Ascending aorta (tissue), 2 donors: ENCODE measurements at regions not wholly inside any gene's neighbourhood (a gene's known extent, or its start where the extent isn't known, plus 50 kb on each side); places are given as distances from the start of the nearest gene placed in this dataset.

Experiments used
- DNase-seq, 2 donors: peaks; one replicate each; pipeline ENCODE4 v3.0.0-alpha.2; 2019; ENCODE audit warnings: low spot score in 2 of 2
- H3K27ac ChIP-seq, 2 donors: fragments of 200-600 bp; sonication (generic); one replicate each; pipeline ENCODE4 v1.5.1; 2016 to 2017; ENCODE audit warnings: mild to moderate bottlenecking in 1 of 2
- H3K27me3 ChIP-seq: fragments of 200-600 bp; sonication (generic); one replicate; pipeline ENCODE4 v1.5.1; 2017
- H3K36me3 ChIP-seq, 2 donors: fragments of 200-600 bp; sonication (generic); one replicate each; pipeline ENCODE4 v1.5.1; 2016
- H3K4me1 ChIP-seq, 2 donors: fragments of 200-600 bp; sonication (generic); one replicate each; pipeline ENCODE4 v1.5.1; 2016 to 2017; ENCODE audit warnings: mild to moderate bottlenecking in 1 of 2
- H3K4me3 ChIP-seq, 2 donors: fragments of 200-600 bp; sonication (generic); one replicate each; pipeline ENCODE4 v1.5.1; 2016 to 2017; ENCODE audit warnings: mild to moderate bottlenecking in 1 of 2
- H3K9me3 ChIP-seq, 2 donors: fragments of 200-600 bp; sonication (generic); one replicate each; pipeline ENCODE4 v1.5.1; 2016
- intact Hi-C: fragments of 100-400 bp; cut with DNase I; formaldehyde crosslinking; loops from one replicate; pipeline ENCODE4 v1.15.1; 2023
- TF ChIP-seq, protein P1 (sequence below), 3 experiments: fragments of 200-600 bp in 2 of 3; fragments of 450-650 bp in 1 of 3; sonication (generic) in 2 of 3; IDR thresholded peaks; one replicate each; pipeline ENCODE4 v1.5.1; 2016 to 2019; ENCODE audit warnings: antibody characterized with exemption in 3 of 3, mild to moderate bottlenecking in 1 of 3, moderate library complexity in 1 of 3

- Histone ChIP-seq H3K36me3 (no peaks in the 10 kb centered on the region), H3K27ac (no peak overlapping the region), H3K9me3 (no peaks in the 10 kb centered on the region), H3K4me1 (no peaks in the 10 kb centered on the region), H3K27me3 (no peaks in the 10 kb centered on the region), H3K4me3 (no peak overlapping the region)
- TF ChIP-seq, protein P1, sequence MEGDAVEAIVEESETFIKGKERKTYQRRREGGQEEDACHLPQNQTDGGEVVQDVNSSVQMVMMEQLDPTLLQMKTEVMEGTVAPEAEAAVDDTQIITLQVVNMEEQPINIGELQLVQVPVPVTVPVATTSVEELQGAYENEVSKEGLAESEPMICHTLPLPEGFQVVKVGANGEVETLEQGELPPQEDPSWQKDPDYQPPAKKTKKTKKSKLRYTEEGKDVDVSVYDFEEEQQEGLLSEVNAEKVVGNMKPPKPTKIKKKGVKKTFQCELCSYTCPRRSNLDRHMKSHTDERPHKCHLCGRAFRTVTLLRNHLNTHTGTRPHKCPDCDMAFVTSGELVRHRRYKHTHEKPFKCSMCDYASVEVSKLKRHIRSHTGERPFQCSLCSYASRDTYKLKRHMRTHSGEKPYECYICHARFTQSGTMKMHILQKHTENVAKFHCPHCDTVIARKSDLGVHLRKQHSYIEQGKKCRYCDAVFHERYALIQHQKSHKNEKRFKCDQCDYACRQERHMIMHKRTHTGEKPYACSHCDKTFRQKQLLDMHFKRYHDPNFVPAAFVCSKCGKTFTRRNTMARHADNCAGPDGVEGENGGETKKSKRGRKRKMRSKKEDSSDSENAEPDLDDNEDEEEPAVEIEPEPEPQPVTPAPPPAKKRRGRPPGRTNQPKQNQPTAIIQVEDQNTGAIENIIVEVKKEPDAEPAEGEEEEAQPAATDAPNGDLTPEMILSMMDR (IDR thresholded peaks at IDR 0.05) = no peak
- intact Hi-C loops = no loop called here
- no peak for DNase-seq
Measured at GRCh38 chr10:44520651-44521050, 135.8 kb upstream of the CXCL12 start.

DNA sequence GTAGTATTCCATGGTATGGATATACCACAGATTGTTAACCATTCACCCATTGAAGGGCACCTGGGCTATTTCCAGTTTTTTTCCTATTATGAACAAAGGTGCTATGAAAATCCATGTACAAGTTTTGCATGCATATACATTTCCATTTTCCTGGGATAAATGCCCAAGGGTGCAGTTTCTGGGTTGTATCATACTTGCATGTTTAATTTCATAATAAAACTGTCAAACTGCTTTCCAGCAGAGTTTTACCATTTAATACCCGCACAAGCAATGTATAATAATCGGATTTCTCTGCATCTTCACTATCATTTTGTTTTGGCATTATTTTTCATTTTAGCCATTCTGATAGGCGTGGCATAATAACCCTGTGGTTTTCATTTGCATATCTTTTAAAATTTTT, 154.3 kb upstream of the CXCL12 start:
- no peak for DNase-seq
- TF ChIP-seq, protein P1 (IDR thresholded peaks at IDR 0.05) = no peak
- H3K9me3 ChIP-seq = no peaks in the 10 kb centered on the region
- no peaks in the 10 kb centered on the region for H3K36me3 ChIP-seq
- H3K27ac ChIP-seq = no peak overlapping the region
- H3K27me3 ChIP-seq = no peaks in the 10 kb centered on the region
- intact Hi-C loops = no loop called here
- no peak overlapping the region for H3K4me3 ChIP-seq
- H3K4me1 ChIP-seq = no peaks in the 10 kb centered on the region

- intact Hi-C loops = no loop called here
- Histone ChIP-seq H3K36me3 (no peaks in the 10 kb centered on the region), H3K4me3 (no peak overlapping the region), H3K27me3 (no peaks in the 10 kb centered on the region), H3K4me1 (no peaks in the 10 kb centered on the region), H3K27ac (no peak overlapping the region), H3K9me3 (peaks cover 0 to 13% of the 10 kb centered on the region in 2 donors)
- DNase-seq = no peak
- TF ChIP-seq, protein P1 (IDR thresholded peaks at IDR 0.05) = no peak
Measured at GRCh38 chr10:44552726-44553125, 167.8 kb upstream of the CXCL12 start.

DNA sequence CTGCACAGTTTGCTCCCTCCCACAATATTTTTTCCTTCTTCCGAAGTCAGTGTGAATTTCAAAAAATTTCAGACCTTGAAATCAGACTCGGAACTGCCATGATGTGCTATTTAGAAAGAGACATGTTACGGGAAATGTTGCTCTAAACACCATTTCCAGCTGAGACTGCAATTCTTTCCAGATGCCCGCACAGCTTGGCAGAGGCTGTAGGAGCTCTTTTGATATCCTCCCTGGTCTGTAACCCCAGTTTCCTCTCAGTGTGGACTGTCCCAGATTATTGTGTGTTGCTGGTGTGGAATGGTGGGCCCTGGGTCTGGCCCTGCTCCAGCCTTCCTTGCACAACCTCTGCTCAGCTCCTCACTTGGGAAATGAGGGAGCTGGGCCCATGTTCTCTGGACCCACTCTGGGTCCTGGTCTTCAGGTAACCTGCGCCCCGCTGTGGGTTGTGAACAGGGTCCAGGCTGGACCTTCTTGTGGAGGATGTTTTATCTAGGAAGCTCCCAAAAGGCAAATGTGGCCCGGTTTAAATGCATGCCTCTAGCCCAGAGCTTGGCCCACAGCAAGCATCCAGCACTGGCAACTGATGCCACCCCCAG, 172.8 kb upstream of the CXCL12 start:
- Histone ChIP-seq H3K4me3 (no peak overlapping the region), H3K36me3 (no peaks in the 10 kb centered on the region), H3K9me3 (no peaks in the 10 kb centered on the region), H3K27ac (no peak overlapping the region), H3K4me1 (no peaks in the 10 kb centered on the region), H3K27me3 (no peaks in the 10 kb centered on the region)
- intact Hi-C loops = no loop called here
- TF ChIP-seq, protein P1 (IDR thresholded peaks at IDR 0.05) = no peak
- no peak for DNase-seq

GRCh38 chr10:44558521-44558920, 173.6 kb upstream of the CXCL12 start:
- Histone ChIP-seq H3K27ac (no peak overlapping the region), H3K4me3 (no peak overlapping the region), H3K9me3 (no peaks in the 10 kb centered on the region), H3K4me1 (no peaks in the 10 kb centered on the region), H3K27me3 (no peaks in the 10 kb centered on the region), H3K36me3 (no peaks in the 10 kb centered on the region)
- DNase-seq = no peak
- TF ChIP-seq, protein P1 (IDR thresholded peaks at IDR 0.05) = no peak
- intact Hi-C loops = no loop called here

GRCh38 chr10:44564361-44564760, 179.5 kb upstream of the CXCL12 start:
- Histone ChIP-seq H3K36me3 (no peaks in the 10 kb centered on the region), H3K27me3 (no peaks in the 10 kb centered on the region), H3K9me3 (no peaks in the 10 kb centered on the region), H3K4me1 (peaks cover 0 to 2% of the 10 kb centered on the region in 2 donors), H3K4me3 (no peak overlapping the region), H3K27ac (no peak overlapping the region)
- TF ChIP-seq, protein P1 (IDR thresholded peaks at IDR 0.05) = no peak
- DNase-seq = no peak
- intact Hi-C loops = no loop called here
